HG03135 (cell line): ENCODE measurements at regions not wholly inside any gene's neighbourhood (a gene's known extent, or its start where the extent isn't known, plus 50 kb on each side); places are given as distances from the start of the nearest gene placed in this dataset.

Experiments
- ATAC-seq: cut with Tn5 transposase; IDR thresholded peaks from one replicate; pipeline ENCODE4 v1.9.1; 2021; ENCODE audit warnings: mild to moderate bottlenecking, moderate library complexity; ENCODE audit not compliant: unreplicated experiment

- no peak for ATAC-seq
These were observed 97.2 kb upstream of the TMCO5A start for GRCh38 chr15:37837276-37837675.

DNA sequence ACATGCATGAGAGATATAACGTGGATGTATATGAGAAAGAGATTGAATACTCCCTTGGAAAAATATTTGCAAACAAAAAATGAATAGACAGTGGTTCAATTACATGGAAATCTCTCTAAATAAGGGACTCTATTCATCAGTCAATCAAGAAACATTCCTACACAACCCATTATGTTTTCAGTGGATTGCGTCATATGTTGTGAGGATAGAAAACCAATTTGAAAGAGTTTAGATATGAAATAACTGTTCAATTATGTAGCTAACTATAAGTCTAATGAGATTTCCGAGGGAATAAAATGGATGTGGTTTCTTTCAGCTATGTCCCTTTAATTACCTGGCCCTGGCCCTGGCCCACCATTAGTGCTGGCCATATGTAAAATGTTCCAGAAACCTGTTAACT lies 86.7 kb upstream of the TMCO5A start:
- ATAC-seq: no peak

GRCh38 chr15:37856109-37856508 lies 78.3 kb upstream of the TMCO5A start:
- ATAC-seq: no peak

DNA sequence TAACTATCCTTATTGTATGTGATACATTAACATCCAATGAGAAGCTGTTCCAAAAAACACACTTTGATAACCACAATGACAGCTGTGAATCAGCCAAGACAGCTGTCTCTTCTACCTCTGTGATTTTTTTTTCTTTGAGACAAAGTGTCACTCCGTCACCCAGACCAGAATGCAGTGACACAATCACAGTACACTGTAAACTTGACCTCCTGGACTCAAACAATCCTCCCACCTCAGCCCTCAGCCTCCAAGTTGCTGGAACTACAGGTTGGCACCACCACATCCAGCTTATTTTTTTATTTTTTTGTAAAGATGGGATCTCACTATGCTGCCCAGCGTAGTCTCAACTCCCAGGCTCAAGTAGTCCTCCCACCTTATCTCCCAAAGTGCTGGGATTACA lies 73.5 kb upstream of the TMCO5A start:
- ATAC-seq: no peak

DNA sequence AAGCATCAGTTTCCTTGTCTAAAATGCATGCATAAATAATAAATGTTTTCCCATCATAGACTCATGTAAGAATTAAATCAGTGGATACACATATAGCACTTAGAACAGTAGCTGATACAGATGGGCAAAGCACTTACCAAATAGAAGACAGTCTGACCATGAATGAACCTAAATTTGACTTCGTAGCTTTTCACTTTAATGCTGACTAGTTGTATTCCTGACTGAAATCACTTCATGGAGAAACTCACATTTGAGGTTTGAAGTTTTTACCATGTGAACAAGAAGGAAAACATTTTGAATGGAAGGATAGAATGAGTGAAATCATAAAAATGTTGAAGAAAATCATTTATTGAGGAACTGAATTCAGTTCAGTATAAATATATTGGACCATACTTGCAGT lies 68.8 kb upstream of the TMCO5A start:
- no peak for ATAC-seq

GRCh38 chr15:37870711-37871110 lies 63.7 kb upstream of the TMCO5A start:
- ATAC-seq: no peak

- no peak for ATAC-seq
These were observed 61.8 kb upstream of the TMCO5A start for GRCh38 chr15:37872661-37873060.

DNA sequence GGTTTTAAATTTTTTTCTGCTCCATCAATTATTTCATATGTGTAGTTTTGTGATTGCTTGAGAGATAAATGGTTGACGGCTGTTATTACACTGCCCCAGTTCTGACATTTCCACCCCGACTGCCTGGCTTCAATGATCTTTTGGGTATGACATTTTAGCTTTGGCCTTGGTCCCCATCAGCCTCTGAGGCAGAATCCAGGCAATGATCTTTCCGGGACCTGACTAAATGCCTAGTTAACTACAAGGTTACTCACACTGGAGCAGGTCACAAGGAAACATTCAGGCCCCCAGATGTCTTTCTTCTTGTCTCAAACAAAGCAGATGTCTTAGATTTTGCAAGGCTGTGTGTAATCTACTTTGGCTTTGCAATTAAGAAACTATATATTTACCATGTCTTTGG lies 61.1 kb upstream of the TMCO5A start:
- no peak for ATAC-seq

GRCh38 chr15:37876900-37877299 lies 57.5 kb upstream of the TMCO5A start:
- ATAC-seq: no peak

DNA sequence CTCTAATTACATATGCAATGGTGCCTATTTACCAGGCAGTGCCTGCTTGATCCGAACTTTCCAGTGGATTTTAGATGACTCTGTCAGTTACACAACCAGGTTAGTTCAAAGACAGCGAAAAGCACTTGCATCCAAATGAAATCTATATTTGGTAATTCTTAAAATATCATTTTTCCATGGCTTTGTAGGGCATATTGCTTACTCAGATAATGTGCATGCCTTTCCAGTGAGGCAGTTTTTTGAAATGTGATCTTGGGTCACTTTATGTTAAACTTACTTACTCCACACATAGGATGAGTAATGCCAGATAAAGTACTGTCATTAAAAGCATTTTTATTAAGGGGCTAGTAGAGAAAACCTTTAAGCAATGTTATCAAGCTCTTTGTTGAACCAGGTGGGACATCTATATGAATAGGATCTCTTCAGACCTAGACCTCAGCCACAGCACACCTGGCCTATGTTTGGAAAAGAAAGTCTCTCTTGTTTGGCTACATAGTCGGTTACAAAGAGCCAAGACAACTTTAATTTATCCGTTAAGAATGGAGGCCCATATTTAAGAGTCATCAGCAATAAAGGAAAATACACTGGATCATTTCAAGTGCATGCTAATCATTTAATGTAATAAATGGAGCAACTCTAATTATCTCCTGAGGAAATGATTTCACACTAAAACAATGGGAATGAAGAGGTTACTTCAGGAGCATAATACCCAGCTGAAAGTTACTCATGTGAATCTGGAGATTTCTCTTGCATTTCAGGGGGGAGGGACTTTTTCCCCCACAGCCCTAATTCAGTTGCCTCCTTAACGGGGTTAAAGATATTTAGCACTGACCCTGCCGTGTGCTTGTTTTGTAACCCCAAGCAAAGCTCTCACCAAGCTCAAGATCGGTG lies 56.3 kb upstream of the TMCO5A start:
- ATAC-seq: no peak

DNA sequence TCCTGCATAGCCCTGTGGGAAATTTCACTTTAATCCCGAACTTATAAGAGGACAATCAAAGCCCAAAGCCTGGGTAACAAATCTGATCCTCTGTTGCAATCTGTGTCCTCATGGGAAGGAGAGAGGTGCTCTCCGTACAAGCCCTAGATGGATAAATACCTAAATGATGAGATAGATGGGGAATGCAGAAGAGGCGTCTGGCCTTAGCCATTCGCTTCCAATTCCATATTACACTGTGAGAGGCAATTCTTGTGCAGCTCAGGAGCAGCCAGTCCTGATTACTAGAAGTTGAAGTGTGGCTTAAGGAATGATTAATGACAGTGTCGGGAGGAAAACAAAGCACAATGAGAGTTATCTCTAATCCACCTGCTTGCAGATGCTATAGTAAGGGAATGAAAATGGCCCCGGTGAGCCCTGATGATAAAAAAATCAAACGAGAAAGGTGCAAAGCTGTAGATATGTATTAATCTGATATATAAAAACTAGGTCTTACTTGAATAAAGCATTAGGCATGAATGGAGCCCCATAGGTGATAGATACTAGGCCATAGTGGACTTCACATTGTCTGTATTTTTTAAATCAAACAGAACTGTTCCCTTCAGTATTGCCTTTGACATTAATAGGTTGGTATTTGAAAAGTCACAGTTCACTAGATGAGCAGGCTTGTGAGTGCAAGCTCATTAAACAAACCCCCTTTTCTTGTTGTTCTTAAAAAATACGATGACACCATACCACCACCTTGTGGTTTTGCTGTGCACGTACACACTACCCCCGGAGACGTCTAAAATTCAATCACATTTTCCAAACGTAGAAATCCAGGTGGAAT lies 54.2 kb upstream of the TMCO5A start:
- ATAC-seq: no peak

- no peak for ATAC-seq
These were observed 53.6 kb upstream of the TMCO5A start for GRCh38 chr15:37880835-37881153.

DNA sequence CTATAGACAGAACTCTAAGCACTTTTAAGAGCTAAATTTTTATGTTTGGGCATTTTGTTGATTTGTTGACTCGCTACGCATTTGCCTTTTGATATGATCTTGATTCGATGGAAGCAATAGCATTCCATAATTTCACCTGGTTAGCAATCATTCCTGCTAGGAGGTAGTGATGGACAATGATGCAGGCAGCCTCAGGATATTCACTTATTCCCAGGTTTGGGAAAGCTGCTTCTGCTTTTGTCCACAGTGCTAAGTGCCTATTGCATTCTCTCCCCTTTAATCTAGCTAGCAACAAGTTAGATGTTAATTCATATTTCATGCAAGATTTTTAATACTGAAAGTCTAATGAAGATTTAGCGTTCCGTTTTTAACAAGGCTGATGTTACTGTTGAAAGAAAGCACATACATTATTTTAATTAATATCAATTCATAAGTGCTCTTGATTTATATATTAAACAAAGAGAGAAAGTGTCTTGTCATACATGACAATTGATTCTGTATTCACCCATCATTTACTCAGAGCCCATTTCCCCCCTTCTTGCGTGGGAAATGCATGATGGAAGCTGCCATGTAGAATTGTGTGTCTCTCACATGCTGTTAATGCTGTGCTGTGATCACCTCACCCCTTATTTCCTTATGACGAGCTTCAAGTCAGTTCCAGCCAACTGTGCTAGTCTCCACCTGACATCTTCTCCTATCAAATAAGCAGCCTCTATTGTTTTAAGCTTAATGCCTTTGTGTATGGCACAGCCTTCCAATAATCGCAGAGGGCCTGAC lies 53.0 kb upstream of the TMCO5A start:
- ATAC-seq: no peak

DNA sequence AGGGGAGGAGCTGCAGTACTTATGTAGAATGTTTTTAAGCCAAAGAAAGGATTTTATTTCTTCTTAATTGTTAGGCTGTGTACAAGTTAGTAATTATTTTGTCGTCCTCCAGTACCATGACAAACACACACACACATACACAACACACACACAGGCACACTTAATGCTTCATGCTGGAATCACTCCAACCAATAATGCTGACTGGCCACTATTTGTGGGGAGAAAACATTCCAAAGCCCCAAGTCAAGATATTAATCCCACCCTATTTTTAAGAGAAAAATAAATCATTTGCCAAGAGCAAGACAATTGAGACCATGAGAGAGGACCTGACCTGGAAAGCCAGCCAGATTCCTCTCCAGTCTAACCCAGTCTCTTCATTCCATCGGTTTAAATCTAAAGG lies 51.8 kb upstream of the TMCO5A start:
- no peak for ATAC-seq
